OCI-LY1 (cell line): ENCODE measurements at regions not wholly inside any gene's neighbourhood (a gene's known extent, or its start where the extent isn't known, plus 50 kb on each side); places are given as distances from the start of the nearest gene placed in this dataset.
"Not testable (repeated sequence)": the region's sequence is repeated elsewhere in the genome, so short reads cannot be mapped to it uniquely, and the experiment has no call there.

Source experiments
- H2AFZ ChIP-seq: fragments of 200-600 bp; sonication (generic), shearing (Covaris generic); 2 replicates; pipeline ENCODE4 v1.6.0; 2014; ENCODE audit warnings: antibody characterized with exemption, mild to moderate bottlenecking, low read length
- H3F3A ChIP-seq: fragments of 200-600 bp; sonication (generic), shearing (Covaris generic); 2 replicates; pipeline ENCODE4 v1.6.0; 2014; ENCODE audit warnings: mild to moderate bottlenecking, antibody characterized with exemption, low read length, moderate library complexity; ENCODE audit not compliant: insufficient read depth
- H3K27ac ChIP-seq: fragments of 200-600 bp; sonication (generic); 2 replicates; pipeline ENCODE4 v1.5.1; 2014; ENCODE audit warnings: low read length, mixed run types, mild to moderate bottlenecking, low read depth; ENCODE audit not compliant: poor library complexity, severe bottlenecking
- H3K27me3 ChIP-seq: fragments of 200-600 bp; sonication (generic); 2 replicates; pipeline ENCODE4 v1.6.0; 2014; ENCODE audit warnings: antibody characterized with exemption, mild to moderate bottlenecking, low read length, moderate library complexity; ENCODE audit not compliant: insufficient read depth
- H3K36me3 ChIP-seq: fragments of 200-600 bp; sonication (generic); 2 replicates; pipeline ENCODE4 v1.6.1; 2014; ENCODE audit warnings: mild to moderate bottlenecking, antibody characterized with exemption, low read length, moderate library complexity, mixed read lengths; ENCODE audit not compliant: insufficient read depth
- H3K4me1 ChIP-seq: fragments of 200-600 bp; sonication (generic); 2 replicates; pipeline ENCODE4 v1.5.1; 2014; ENCODE audit warnings: mild to moderate bottlenecking, low read length, moderate library complexity; ENCODE audit not compliant: insufficient read depth, severe bottlenecking
- H3K4me2 ChIP-seq: fragments of 200-600 bp; sonication (generic), shearing (Covaris generic); 2 replicates; pipeline ENCODE4 v1.6.1; 2014; ENCODE audit warnings: low read length
- H3K4me3 ChIP-seq: fragments of 200-600 bp; sonication (generic); 2 replicates; pipeline ENCODE4 v1.5.1; 2014; ENCODE audit warnings: low read length, low read depth, mild to moderate bottlenecking, mixed read lengths; ENCODE audit not compliant: poor library complexity, severe bottlenecking
- H3K79me2 ChIP-seq: fragments of 200-600 bp; shearing (Covaris generic); 2 replicates; pipeline ENCODE4 v1.6.1; 2016; ENCODE audit warnings: mixed run types, low read length, mixed read lengths; ENCODE audit not compliant: insufficient read depth
- H3K9ac ChIP-seq: fragments of 200-600 bp; sonication (generic), shearing (Covaris generic); 2 replicates; pipeline ENCODE4 v1.6.1; 2014; ENCODE audit warnings: mild to moderate bottlenecking, low read length, mixed read lengths
- H3K9me2 ChIP-seq: fragments of 200-600 bp; sonication (generic), shearing (Covaris generic); 2 replicates; pipeline ENCODE4 v1.6.1; 2014; ENCODE audit warnings: low read depth, mild to moderate bottlenecking, low read length, mixed read lengths
- H3K9me3 ChIP-seq: fragments of 200-600 bp; shearing (Covaris generic); 2 replicates; pipeline ENCODE4 v1.6.1; 2014; ENCODE audit warnings: low read length, mixed read lengths
- H4K20me1 ChIP-seq: fragments of 200-600 bp; sonication (generic), shearing (Covaris generic); 2 replicates; pipeline ENCODE4 v1.6.0; 2016; ENCODE audit warnings: mild to moderate bottlenecking, low read length; ENCODE audit not compliant: insufficient read depth
- EZH2 ChIP-seq: fragments of 200-600 bp; sonication (generic), shearing (Covaris generic); IDR thresholded peaks from 2 replicates; pipeline ENCODE4 v1.8.0; 2017; ENCODE audit warnings: borderline replicate concordance, mixed run types, mild to moderate bottlenecking, antibody characterized with exemption, low read length, moderate library complexity, mixed read lengths
- TF ChIP-seq, protein P1 (sequence below): fragments of 200-600 bp; sonication (generic), shearing (Covaris generic); IDR thresholded peaks from 2 replicates; pipeline ENCODE4 v1.5.1; 2017; ENCODE audit warnings: mild to moderate bottlenecking, antibody characterized with exemption, low read length, moderate library complexity, mixed read lengths

GRCh38 chr6:82555801-82556200 lies 192.2 kb downstream of the TPBG start:
- H3K27ac ChIP-seq, result no peak overlapping the region
- H3K9me2 ChIP-seq, result no peaks in the 10 kb centered on the region
- TF ChIP-seq, protein P1, sequence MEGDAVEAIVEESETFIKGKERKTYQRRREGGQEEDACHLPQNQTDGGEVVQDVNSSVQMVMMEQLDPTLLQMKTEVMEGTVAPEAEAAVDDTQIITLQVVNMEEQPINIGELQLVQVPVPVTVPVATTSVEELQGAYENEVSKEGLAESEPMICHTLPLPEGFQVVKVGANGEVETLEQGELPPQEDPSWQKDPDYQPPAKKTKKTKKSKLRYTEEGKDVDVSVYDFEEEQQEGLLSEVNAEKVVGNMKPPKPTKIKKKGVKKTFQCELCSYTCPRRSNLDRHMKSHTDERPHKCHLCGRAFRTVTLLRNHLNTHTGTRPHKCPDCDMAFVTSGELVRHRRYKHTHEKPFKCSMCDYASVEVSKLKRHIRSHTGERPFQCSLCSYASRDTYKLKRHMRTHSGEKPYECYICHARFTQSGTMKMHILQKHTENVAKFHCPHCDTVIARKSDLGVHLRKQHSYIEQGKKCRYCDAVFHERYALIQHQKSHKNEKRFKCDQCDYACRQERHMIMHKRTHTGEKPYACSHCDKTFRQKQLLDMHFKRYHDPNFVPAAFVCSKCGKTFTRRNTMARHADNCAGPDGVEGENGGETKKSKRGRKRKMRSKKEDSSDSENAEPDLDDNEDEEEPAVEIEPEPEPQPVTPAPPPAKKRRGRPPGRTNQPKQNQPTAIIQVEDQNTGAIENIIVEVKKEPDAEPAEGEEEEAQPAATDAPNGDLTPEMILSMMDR, result no peak
- TF ChIP-seq EZH2, result no peak
- H2AFZ ChIP-seq, result no peak overlapping the region
- H3K4me2 ChIP-seq, result no peak overlapping the region
- no peaks in the 10 kb centered on the region for H3K4me1 ChIP-seq
- H4K20me1 ChIP-seq, result no peaks in the 10 kb centered on the region
- no peaks in the 10 kb centered on the region for H3K36me3 ChIP-seq
- H3K79me2 ChIP-seq, result no peaks in the 10 kb centered on the region
- no peaks in the 10 kb centered on the region for H3F3A ChIP-seq
- H3K9me3 ChIP-seq, result no peaks in the 10 kb centered on the region
- H3K9ac ChIP-seq, result no peak overlapping the region
- no peaks in the 10 kb centered on the region for H3K27me3 ChIP-seq
- no peak overlapping the region for H3K4me3 ChIP-seq

- H3K9me2 ChIP-seq, H3F3A ChIP-seq, H3K27ac ChIP-seq, H3K27me3 ChIP-seq, H3K79me2 ChIP-seq, H3K9ac ChIP-seq, H2AFZ ChIP-seq, H3K4me3 ChIP-seq, H3K9me3 ChIP-seq, H4K20me1 ChIP-seq, H3K4me2 ChIP-seq, H3K4me1 ChIP-seq, H3K36me3 ChIP-seq: not testable (repeated sequence)
Measured at GRCh38 chr6:82558531-82558930, 194.9 kb downstream of the TPBG start.

- H3F3A ChIP-seq, result no peaks in the 10 kb centered on the region
- H3K4me2 ChIP-seq, result no peak overlapping the region
- H3K9ac ChIP-seq, result no peak overlapping the region
- no peaks in the 10 kb centered on the region for H3K4me1 ChIP-seq
- no peaks in the 10 kb centered on the region for H3K9me3 ChIP-seq
- no peak overlapping the region for H2AFZ ChIP-seq
- H3K36me3 ChIP-seq, result no peaks in the 10 kb centered on the region
- no peaks in the 10 kb centered on the region for H4K20me1 ChIP-seq
- TF ChIP-seq, protein P1, result no peak
- no peak for TF ChIP-seq EZH2
- no peaks in the 10 kb centered on the region for H3K27me3 ChIP-seq
- H3K9me2 ChIP-seq, result no peaks in the 10 kb centered on the region
- no peak overlapping the region for H3K4me3 ChIP-seq
- no peaks in the 10 kb centered on the region for H3K79me2 ChIP-seq
- no peak overlapping the region for H3K27ac ChIP-seq
Measured at GRCh38 chr6:82567621-82568020, 204.0 kb downstream of the TPBG start.

GRCh38 chr6:82568290-82568993 lies 204.8 kb downstream of the TPBG start:
- H4K20me1 ChIP-seq, result no peaks in the 10 kb centered on the region
- H3K79me2 ChIP-seq, result no peaks in the 10 kb centered on the region
- no peaks in the 10 kb centered on the region for H3K36me3 ChIP-seq
- H3K4me2 ChIP-seq, result no peak overlapping the region
- H3K4me3 ChIP-seq, result no peak overlapping the region
- no peaks in the 10 kb centered on the region for H3K4me1 ChIP-seq
- H3K27me3 ChIP-seq, result no peaks in the 10 kb centered on the region
- H3K9me2 ChIP-seq, result no peaks in the 10 kb centered on the region
- TF ChIP-seq, protein P1, result no peak
- TF ChIP-seq EZH2, result no peak
- H2AFZ ChIP-seq, result no peak overlapping the region
- no peak overlapping the region for H3K9ac ChIP-seq
- no peaks in the 10 kb centered on the region for H3K9me3 ChIP-seq
- no peaks in the 10 kb centered on the region for H3F3A ChIP-seq
- H3K27ac ChIP-seq, result no peak overlapping the region
